HL-60 (cell line): ENCODE measurements at regions not wholly inside any gene's neighbourhood (a gene's known extent, or its start where the extent isn't known, plus 50 kb on each side); places are given as distances from the start of the nearest gene placed in this dataset.
"Not testable (repeated sequence)": the region's sequence is repeated elsewhere in the genome, so short reads cannot be mapped to it uniquely, and the experiment has no call there.

Source experiments
- DNase-seq, 2 experiments: peaks; one replicate each; pipeline ENCODE4 v3.0.0-alpha.2; 2010 to 2020; ENCODE audit warnings: low read depth in 1 of 2, low spot score in 1 of 2
- H3K27ac ChIP-seq: fragments of 250-450 bp; sonication (Bioruptor Pico); replicated peaks from 2 replicates; pipeline ENCODE4 v1.5.1; 2020; ENCODE audit warnings: mild to moderate bottlenecking, moderate library complexity
- H3K27me3 ChIP-seq: fragments of 250-450 bp; sonication (Bioruptor Pico); 2 replicates; pipeline ENCODE4 v1.5.1; 2021; ENCODE audit warnings: mild to moderate bottlenecking, moderate library complexity; ENCODE audit not compliant: insufficient read depth, poor library complexity, severe bottlenecking
- H3K4me3 ChIP-seq: replicated peaks from 2 replicates; pipeline ENCODE4 v1.5.1; 2011; ENCODE audit warnings: mild to moderate bottlenecking, control low read depth, low read length; ENCODE audit not compliant: insufficient read depth
- GABPA ChIP-seq: IDR thresholded peaks from 2 replicates; pipeline ENCODE4 v1.6.1; 2012; ENCODE audit warnings: low read depth
- POLR2AphosphoS5 ChIP-seq: IDR thresholded peaks from 2 replicates; pipeline ENCODE4 v1.6.1; 2012; ENCODE audit warnings: low read depth
- SPI1 ChIP-seq: IDR thresholded peaks from 2 replicates; pipeline ENCODE4 v1.6.1; 2012; ENCODE audit warnings: low read depth, mild to moderate bottlenecking, borderline replicate concordance
- TF ChIP-seq, protein P1 (sequence below): IDR thresholded peaks from one replicate; pipeline ENCODE4 v1.5.1; 2011; ENCODE audit warnings: low read length, control low read depth, inconsistent platforms; ENCODE audit not compliant: insufficient read depth
- TF ChIP-seq, protein P2 (sequence below): IDR thresholded peaks from 2 replicates; pipeline ENCODE4 v1.6.1; 2012; ENCODE audit warnings: low read depth; ENCODE audit not compliant: insufficient replicate concordance

DNA sequence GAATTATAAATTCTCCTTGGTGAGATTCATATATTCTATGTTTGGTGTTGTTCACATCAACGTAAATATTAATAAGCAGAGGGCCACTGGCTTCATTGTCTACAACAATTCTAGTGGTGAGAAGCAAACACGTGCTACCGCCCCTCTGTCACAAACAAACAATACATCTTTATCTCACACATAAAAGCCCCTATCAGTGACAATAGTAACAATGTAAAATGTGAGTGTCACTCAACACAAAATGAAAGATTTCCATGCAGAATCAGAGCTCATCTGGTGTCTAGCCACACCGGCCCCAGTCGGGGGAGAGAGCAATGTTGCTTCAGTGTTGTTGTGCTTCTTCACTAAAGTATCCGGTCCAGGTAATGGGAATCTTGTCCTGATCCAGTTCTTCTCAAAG is 932.6 kb downstream of the SOCS6 start:
- no peak for DNase-seq
- no peak for TF ChIP-seq SPI1
- no peak for TF ChIP-seq POLR2AphosphoS5
- TF ChIP-seq, protein P1, sequence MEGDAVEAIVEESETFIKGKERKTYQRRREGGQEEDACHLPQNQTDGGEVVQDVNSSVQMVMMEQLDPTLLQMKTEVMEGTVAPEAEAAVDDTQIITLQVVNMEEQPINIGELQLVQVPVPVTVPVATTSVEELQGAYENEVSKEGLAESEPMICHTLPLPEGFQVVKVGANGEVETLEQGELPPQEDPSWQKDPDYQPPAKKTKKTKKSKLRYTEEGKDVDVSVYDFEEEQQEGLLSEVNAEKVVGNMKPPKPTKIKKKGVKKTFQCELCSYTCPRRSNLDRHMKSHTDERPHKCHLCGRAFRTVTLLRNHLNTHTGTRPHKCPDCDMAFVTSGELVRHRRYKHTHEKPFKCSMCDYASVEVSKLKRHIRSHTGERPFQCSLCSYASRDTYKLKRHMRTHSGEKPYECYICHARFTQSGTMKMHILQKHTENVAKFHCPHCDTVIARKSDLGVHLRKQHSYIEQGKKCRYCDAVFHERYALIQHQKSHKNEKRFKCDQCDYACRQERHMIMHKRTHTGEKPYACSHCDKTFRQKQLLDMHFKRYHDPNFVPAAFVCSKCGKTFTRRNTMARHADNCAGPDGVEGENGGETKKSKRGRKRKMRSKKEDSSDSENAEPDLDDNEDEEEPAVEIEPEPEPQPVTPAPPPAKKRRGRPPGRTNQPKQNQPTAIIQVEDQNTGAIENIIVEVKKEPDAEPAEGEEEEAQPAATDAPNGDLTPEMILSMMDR: no peak
- TF ChIP-seq, protein P2, sequence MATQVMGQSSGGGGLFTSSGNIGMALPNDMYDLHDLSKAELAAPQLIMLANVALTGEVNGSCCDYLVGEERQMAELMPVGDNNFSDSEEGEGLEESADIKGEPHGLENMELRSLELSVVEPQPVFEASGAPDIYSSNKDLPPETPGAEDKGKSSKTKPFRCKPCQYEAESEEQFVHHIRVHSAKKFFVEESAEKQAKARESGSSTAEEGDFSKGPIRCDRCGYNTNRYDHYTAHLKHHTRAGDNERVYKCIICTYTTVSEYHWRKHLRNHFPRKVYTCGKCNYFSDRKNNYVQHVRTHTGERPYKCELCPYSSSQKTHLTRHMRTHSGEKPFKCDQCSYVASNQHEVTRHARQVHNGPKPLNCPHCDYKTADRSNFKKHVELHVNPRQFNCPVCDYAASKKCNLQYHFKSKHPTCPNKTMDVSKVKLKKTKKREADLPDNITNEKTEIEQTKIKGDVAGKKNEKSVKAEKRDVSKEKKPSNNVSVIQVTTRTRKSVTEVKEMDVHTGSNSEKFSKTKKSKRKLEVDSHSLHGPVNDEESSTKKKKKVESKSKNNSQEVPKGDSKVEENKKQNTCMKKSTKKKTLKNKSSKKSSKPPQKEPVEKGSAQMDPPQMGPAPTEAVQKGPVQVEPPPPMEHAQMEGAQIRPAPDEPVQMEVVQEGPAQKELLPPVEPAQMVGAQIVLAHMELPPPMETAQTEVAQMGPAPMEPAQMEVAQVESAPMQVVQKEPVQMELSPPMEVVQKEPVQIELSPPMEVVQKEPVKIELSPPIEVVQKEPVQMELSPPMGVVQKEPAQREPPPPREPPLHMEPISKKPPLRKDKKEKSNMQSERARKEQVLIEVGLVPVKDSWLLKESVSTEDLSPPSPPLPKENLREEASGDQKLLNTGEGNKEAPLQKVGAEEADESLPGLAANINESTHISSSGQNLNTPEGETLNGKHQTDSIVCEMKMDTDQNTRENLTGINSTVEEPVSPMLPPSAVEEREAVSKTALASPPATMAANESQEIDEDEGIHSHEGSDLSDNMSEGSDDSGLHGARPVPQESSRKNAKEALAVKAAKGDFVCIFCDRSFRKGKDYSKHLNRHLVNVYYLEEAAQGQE: no peak
- TF ChIP-seq GABPA: no peak
- no peaks in the 10 kb centered on the region for H3K27me3 ChIP-seq

DNA sequence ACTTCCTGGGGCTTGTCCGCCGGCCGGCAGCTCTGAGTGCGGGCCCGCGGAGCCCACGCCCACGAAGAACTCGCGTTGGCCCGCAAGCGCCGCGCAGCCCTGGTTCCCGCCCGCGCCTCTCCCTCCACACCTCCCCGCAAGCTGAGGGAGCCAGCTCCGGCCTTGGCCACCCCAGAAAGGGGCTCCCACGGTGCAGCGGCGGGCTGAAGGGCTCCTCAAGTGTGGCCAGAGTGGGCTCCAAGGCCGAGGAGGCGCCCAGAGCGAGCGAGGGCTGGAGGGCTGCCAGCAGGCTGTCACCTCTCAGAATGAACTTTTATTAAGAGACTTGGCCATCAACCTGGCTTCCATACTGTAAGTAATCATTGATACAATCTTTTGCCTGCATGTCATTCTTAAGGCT is 923.9 kb downstream of the SOCS6 start:
- not testable (repeated sequence) for H3K4me3 ChIP-seq, DNase-seq, H3K27me3 ChIP-seq, H3K27ac ChIP-seq

More for the DNA sequence above, 932.6 kb downstream of the SOCS6 start:
- Histone ChIP-seq H3K27ac (no peak overlapping the region), H3K4me3 (no peak overlapping the region)

DNA sequence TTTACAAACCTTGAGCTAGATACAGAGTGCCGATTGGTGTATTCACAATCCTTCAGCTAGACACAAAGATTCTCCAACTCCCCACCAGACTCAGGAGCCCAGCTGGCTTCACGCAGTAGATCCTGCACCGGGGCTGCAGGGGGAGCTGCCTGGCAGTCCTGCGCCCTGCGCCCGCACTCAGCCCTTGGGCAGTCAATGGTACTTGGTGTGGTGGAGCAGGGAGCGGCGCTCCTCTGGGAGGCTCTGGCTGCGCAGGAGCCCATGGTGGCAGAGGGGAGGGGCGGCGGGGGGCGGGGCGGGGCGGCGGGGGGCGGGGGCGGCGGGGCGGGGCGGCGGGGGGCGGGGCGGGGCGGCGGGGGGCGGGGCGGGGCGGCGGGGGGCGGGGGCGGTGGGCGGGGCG is 923.4 kb downstream of the SOCS6 start:
- H3K4me3 ChIP-seq: no peak overlapping the region
- no peak for DNase-seq

DNA sequence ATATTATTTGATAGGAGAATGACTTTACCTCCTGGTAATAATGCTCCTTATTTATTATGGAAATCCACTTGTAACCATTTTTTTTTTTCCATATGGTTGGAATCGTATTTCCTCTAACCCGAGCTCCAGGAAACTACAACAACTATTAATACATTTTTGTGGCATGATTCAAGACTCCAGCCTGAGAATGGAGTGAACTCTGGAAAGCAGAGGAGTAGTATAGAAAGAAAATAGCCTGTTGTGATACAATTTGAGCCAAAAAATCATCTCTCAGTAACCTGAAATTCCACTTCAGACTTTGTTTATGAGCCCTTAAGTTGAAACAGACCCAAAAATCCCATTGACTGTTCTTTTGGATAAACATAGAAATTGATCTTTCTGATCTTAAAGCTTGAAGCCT is 921.1 kb downstream of the SOCS6 start:
- TF ChIP-seq POLR2AphosphoS5 (no peak), SPI1 (no peak), GABPA (no peak)
- TF ChIP-seq, protein P2: no peak
- TF ChIP-seq, protein P1: no peak
- Histone ChIP-seq H3K4me3 (no peak overlapping the region), H3K27ac (no peak overlapping the region), H3K27me3 (no peaks in the 10 kb centered on the region)
- DNase-seq: no peak

More for the DNA sequence above, 923.4 kb downstream of the SOCS6 start:
- no peaks in the 10 kb centered on the region for H3K27me3 ChIP-seq
- TF ChIP-seq, protein P2: no peak
- H3K27ac ChIP-seq: no peak overlapping the region
